RCC 7860 (cell line): ENCODE measurements at regions not wholly inside any gene's neighbourhood (a gene's known extent, or its start where the extent isn't known, plus 50 kb on each side); places are given as distances from the start of the nearest gene placed in this dataset.
"Not testable (repeated sequence)": the region's sequence is repeated elsewhere in the genome, so short reads cannot be mapped to it uniquely, and the experiment has no call there.

Experiments used
- DNase-seq: peaks from one replicate; pipeline ENCODE4 v3.0.0-alpha.2; 2015; ENCODE audit warnings: low spot score
- FAIRE-seq: peaks from 2 replicates; lab custom pipeline; 2012; peaks lifted over from hg19 to GRCh38; lab: Jason Lieb, UNC

DNA sequence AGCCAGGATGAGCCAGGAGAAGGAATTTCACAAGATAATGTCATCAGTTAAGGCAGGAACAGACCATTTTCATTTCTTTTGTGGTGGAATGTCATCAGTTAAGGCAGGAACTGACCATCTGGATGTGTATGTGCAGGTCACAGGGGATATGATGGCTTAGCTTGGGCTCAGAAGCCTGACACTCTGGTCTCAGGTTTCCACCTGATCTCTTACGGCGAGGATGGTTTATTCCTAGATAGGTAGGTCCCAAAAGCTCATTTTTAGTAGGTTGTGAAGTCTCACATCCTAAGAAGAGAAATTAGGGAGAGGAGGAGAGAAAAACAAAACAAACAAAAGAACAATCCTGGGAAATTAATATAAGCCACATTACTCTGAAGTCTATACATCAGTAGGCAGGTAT, 311.7 kb upstream of the RGS17 start:
- not testable (repeated sequence) for DNase-seq, FAIRE-seq

DNA sequence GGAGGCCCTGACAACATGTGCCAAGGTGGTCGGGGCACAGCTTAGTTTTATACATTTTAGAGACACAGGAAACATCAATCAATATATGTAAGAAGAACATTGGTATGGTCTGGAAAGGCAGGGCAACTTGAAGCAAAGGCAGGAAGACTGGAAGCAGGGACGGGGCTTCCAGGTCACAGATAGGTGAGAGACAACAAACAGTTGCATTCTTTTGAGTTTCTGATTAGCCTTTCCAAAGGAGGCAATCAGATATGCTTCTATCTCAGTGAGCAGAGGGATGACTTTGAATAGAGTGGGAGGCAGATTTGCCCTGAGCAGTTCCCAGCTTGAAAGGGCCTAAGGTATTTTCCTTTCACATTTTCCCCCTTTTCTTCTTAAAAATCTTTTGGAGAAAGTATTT, 311.0 kb upstream of the RGS17 start:
- no peak for FAIRE-seq

DNA sequence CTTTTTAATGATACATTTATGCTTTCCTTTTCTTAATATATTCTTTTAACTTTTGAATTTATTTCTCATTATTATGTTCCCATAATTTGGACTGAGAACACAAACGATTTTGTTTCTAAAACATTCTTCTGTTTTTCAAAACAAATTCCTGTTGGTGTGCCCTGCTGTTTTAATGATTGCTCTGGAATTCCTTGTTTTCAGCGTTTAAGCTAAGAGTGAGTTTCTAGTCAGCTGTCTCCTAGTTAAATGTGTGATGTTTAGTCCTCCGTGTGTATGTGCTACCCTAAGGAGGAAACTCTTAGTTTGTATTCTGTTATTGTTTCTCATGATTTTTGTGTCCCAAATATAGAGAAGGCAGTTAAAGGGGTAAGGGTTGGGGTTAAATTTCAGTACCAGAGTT, 306.1 kb upstream of the RGS17 start:
- FAIRE-seq (no peak), DNase-seq (no peak)

More for the DNA sequence above, 311.0 kb upstream of the RGS17 start:
- DNase-seq = no peak

DNA sequence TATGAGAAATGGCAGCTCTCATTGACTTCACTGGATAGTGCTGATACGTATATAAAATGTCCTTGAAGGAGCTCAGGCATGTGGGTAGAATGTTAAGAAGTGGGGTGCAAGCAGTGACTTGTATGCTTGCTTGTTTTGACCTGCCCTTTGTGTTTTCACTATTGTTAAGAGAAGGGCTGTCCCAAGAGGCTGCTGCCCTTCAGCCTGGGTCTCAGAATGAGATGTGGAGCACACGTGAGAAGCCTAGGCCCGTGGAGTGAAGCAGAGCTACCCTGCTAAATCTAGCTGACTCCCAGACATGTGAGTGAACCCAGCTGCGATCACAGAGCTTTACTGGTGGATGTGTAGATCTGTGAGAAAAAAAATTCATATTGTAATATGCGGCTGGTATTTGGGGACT, 305.3 kb upstream of the RGS17 start:
- no peak for DNase-seq

DNA sequence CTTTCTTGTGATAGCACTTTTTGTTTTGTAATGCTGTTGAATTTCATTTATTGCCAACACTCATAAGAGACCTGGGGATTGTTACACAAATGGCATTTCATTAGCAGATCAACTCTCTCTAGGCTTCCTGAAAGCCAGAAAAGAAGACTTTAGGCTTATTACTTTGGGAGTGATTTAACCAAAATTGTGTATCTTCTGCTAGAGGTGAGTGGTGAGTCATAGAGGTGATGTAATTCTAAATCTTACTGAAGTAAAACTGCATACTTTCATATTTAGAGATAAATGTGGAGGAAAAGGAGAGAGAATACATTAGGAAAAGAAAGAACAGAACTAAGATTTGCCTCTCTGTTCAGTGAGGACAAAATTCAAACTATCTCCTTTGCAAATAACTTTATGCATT, 304.7 kb upstream of the RGS17 start:
- FAIRE-seq = no peak
- no peak for DNase-seq

More for the DNA sequence above, 305.3 kb upstream of the RGS17 start:
- FAIRE-seq = no peak

DNA sequence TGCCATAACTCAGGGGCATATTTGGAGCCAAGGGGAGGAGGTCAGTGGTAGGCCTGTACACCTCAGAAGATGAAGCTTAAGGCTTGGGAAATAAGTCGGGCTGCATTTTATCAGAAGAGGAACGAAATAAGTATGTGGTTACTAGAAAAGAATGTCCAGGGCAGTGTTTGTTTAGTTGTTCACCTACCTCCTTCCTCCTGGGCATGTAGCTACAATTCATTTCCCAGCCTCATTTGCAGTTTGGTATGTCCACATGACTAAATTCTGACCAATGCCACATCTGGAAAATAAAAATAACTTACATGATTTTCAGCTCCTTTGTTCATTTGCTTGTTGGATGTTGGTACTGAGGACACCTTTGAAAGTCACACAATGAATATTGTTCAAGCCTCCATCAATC, 294.5 kb upstream of the RGS17 start:
- DNase-seq = no peak
- no peak for FAIRE-seq

DNA sequence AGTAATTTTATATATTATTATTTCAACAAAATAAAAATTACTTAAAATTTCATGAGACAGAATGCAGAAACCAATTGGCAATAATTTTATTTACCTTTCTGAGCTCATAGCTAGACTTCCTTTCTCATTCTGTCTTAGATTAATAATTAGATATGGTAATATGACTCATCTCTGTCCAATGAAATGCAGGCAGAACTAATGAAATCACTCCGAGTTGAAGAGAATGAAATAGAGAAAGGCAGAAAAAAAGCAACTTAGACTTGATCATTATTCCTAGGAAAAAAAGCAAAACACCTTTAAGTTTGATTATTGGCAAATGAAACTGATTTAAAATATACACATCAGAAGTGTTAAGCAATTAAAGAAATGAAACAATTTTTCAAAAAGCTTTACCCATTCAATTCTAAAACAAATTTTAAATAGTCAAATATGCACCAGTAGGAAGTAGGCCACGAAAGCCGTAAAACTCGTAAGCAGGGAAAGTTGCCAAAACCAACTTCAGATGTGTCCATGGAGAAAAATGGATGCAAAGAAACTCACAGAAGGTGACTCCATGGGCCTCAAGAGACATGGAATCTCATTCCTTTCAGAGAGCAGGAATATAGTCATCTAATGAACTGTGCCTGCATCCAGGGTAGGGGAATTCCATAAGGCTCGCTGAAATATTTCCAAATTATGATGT, 293.8 kb upstream of the RGS17 start:
- FAIRE-seq = no peak
- DNase-seq = no peak

DNA sequence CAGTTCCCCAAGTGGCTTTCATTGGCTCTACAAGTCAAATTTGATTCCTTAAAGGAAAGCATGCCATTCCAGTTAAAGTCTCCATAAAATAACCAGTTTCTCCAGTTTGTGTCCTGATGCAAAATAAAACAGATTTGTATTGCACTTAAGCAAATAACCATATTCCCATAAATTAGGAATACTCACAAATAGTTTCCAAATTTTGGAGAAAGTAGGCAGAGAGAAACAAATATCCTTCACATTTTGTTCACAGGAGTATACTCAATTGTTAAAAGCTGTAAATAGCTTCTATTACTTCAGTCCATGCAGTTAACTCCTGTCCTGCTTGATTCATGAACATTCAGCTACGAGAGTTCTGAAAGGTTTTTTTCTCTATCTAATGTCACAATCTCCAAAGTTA, 281.4 kb upstream of the RGS17 start:
- FAIRE-seq (no peak), DNase-seq (no peak)

DNA sequence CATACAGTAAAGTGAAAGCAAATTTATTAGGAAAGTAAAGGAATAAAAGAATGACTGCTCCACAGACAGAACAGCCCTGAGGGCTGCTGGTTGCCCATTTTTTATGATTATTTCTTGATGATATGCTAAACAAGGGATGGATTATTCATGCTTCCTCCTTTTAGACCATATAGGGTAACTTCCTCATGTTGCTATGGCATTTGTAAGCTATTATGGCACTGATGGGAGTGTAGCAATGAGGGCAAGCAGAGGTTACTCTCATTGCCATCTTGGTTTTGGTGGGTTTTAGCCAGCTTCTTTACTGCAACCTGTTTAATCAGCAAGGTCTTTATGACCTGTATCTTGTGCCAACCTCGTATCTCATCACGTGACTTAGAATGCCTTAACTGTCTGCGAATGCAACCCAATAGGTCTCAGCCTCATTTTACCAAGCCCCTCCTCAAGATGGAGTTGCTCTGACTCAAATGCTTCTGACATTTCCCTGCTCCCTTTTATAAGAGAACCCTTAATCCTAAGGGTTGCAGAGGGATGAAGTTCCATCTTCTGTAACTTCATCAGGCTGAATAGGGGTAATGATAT, 280.1 kb upstream of the RGS17 start:
- DNase-seq (no peak), FAIRE-seq (no peak)

DNA sequence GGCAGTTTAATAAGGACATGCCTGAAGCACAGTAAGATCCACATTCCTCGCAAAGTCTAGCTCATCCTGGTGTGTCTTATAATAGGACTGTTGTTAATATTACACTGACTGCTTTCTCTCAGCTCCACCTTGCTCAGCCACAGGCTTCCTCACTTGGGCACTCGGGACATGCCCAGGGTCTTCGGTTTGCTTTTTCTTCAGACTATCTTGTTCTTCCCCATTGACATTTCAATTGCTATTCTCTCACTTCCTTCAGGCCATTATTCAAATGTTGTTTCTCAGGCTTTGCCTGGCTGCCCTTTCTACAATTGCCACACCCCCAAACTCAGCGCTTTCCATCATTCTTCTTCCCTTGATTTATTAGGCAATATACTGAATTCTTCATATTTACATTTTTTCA, 274.8 kb upstream of the RGS17 start:
- DNase-seq (no peak), FAIRE-seq (no peak)

DNA sequence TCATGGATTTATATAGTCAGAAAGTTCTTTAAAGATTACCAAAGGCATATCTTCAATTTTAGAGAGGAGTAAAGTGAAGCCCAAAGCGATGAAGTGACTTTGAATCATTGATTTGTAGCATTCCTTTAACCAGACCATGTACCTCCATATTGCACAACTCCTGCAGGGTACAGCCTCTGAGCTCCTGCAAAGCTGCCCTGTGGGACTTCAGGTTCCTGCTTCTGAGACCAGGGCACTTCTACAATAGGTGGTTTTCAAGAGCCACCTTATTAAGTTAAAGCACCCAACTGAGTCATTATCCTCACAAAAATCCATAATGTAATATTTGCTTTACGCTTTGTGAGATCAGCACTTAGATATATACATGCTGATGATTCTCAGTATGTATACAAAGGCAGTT, 270.7 kb upstream of the RGS17 start:
- DNase-seq = no peak
- no peak for FAIRE-seq

DNA sequence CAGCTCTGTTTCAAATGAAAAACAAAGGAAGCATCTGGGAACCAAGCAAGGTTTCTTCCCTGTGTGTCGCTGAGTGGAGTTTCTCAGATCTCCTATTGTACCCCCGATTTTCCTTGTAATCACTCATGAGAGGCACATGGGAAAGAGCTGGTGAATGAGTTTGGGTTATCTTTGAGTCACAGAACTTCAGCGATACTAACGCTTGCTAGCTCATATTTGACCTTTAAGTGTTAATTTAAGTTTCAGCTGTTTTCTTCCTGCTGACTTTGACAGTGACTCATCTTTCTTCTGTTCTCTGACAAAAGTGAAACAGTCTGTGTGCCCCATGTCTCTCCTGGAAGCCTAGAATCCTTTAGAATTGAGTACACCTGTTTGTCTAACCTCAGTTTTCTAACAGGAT, 261.1 kb upstream of the RGS17 start:
- DNase-seq (no peak), FAIRE-seq (no peak)

DNA sequence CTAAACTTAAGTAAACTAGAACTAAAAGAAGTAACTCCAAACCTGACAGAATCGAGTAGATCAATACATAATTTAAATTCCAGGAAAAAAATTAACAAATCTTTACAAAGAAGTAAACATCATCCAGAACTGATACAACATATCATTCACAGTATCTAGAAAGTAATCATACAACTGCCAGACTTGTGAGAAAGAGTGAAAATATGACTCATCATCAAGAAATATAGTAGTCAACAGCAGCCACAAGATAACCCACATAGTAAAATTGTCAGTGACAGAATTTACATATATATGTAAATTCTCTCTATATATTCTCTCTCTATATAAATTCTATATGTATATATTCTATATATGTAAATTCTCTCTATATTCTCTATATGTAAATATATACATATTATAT, 242.8 kb upstream of the RGS17 start:
- no peak for DNase-seq
- no peak for FAIRE-seq

DNA sequence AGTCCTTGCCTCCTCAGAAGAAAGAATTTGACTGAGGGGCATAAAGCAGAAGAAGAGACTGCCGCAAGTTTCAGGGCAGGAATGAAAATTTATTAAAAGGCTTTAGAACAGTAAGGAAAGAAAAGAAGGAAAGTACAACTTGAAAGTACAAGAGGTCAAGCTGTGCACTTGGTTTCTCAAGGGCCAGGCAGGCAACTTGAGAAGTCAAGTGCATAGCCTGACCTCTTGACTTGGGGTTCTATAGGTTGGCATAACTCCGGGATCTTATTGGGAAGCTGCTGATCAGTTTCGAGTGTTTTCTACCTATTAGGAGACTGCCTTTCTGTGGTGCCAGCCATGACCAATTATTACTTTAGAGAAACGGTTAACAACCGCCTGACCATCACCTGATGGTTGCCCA, 237.0 kb upstream of the RGS17 start:
- FAIRE-seq (no peak), DNase-seq (no peak)

DNA sequence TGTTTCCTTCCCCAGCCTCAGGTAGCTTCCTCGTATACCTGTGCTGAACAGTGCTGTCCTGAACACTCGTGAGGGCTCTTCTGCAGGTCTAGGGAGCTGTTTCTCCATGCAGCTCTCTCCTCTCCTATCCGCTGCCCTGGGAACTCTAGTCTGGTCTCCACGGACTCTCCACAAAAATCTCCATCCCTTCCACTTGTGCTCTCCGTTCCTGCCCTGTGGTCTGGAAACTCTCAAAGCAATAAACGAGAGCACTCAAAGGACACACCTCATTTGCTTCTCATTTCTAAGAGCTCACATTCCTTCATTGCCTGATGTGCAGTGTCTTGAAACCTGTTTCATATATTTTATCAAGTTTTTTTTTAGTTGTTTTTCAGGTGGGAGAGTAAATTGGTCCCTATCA, 235.9 kb upstream of the RGS17 start:
- FAIRE-seq = no peak
- no peak for DNase-seq

DNA sequence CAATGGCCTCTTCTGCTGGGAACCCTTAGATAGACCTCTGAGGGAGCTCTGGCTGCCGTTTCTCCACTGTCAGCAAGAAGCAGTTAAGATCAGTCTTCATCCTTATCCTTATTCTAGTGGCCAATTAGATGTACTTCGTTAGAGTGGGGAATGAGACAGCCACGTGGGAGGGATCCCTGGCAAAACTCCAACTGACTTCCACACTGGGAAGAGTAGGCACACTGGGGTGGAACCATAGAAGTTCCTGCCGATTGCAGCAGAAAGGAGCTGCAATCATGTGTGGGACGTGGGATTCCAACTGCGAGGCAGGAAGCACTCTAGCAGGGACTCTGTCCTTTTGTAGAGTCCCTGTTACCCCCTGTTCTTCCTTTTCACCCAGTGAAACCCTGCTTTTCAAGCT, 226.3 kb upstream of the RGS17 start:
- FAIRE-seq = no peak
- no peak for DNase-seq

DNA sequence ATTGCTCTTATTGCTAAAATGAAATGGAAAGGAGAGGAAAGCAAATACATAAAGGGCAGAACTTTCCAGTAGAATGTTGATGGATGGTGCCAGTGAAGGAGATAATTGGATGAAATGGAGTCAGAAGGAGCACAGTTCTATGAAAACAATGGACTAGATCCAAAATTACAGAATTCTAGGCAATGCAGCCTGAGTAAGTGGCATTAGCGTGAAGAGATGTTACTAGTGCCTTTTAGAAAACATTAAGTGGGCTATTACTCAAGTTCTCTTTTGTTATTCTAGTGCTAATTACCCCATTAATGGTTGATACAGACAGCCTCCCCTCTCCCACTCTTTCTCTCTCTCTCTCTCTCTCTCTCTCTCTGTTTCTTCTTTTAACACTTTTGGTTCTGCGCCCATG, 209.5 kb upstream of the RGS17 start:
- no peak for DNase-seq
- no peak for FAIRE-seq

DNA sequence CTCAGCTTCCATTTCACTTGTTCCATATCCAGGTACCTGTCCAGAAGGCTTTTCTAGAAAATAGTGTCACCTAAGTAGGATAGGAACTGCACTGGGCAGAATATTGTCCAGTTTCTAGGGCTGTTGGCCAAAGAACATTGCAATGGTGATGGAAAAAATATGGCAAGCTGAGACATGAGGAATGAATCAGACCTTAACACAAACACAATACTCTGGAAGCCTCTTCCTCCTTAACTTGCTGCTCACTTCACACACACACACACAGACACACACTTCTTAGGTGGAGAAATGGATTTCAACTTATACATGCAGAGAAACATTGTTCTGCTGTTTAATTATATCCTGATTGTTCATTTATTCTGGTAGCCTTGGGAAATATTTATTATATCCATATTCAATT, 203.0 kb upstream of the RGS17 start:
- FAIRE-seq (no peak), DNase-seq (no peak)

DNA sequence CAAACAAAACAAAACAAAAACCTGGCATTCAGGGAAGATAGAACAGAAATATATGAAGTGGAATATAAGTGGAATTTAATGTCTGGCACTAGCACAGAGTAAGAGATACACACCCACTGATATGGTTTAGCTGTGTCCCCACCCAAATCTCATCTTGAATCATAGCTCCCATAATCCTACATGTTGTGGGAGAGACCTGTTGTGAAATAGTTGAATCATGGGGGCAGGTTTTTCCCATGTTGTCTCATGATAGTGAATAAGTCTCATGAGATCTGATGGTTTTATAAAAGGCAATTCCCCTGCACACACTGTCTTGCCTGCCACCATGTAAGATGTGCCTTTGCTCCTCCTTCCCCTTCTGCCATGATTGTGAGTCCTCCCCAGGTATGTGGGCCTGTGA, 200.1 kb upstream of the RGS17 start:
- not testable (repeated sequence) for DNase-seq, FAIRE-seq

DNA sequence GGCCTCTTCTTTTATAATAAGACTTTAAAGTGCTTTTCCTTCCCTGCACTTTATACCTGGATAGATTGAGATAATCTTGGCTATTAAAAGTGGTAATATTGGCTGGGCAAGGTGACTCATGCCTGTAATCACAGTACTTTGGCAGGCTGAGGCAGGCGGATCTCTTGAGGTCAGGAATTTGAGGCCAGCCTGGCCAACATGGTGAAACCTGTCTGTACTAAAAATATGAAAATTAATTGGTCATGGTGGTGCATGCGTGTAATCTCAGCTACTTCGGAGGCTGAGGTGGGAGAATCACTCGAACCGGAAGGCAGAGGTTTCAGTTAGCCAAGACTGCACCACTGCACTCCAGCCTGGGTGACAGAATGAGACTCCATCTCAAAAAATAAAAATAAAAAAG, 197.1 kb upstream of the RGS17 start:
- FAIRE-seq = no peak
- no peak for DNase-seq

DNA sequence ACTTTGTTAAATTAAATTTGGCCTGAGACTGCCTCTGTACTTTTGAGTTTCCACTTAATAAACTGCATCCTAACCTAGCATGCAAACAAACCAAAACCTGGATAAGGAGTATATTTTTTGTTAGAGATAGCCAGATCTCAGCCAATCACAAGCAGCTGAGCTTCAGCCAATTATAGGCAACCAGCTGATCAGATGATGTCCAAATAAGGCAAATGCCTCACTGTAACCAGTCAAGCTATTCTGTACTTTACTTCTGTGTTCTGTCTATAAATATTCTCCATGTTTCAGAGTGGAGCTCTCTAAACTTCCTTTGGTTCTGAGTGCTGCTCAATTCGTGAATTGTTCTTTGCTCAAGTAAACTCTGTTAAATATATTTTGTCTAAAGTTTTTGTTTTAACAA, 194.6 kb upstream of the RGS17 start:
- DNase-seq = no peak
- no peak for FAIRE-seq

DNA sequence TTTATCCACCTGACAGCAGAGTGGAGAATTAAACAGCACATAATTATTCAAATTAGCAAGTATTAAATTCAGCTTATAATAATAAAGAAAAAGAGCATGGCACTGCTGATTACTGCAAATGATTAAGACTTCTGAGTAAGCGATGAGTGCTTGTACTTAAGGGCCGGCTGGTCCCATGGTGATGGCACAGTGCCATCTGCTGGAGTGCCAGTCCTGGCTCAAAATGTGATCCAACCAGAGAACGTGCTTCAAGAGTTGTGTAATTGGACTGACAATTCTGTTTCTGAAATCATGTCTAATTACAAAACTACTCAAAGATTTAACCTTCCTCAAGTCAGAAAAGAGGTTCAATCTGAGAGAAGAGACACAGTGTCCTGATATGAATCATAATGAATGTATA, 181.6 kb upstream of the RGS17 start:
- FAIRE-seq (peak; percentile 36), DNase-seq (peak; percentile 26)

DNA sequence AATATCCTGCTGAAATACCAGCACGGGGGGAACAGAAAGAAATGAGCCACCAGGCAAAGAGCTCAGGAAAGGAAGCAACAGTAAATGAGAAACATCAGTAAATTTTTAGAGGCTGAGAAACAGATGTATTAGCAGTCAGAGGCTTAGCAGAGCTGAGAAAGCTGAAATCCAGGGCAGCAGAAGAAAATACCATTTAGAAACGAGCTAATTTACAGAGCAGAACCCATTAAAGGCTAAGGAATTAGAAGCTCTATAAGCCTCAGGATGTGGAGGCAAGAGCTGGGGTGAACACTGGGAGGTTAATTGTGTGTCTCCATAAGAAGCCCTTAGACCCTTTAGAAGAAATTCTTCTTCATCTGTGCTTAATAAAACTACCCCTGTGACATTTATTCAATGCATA, 178.6 kb upstream of the RGS17 start:
- FAIRE-seq = no peak
- DNase-seq = no peak
